ENCODE measurements at regions not wholly inside any gene's neighbourhood (a gene's known extent, or its start where the extent isn't known, plus 50 kb on each side); places are given as distances from the start of the nearest gene placed in this dataset.

DNA sequence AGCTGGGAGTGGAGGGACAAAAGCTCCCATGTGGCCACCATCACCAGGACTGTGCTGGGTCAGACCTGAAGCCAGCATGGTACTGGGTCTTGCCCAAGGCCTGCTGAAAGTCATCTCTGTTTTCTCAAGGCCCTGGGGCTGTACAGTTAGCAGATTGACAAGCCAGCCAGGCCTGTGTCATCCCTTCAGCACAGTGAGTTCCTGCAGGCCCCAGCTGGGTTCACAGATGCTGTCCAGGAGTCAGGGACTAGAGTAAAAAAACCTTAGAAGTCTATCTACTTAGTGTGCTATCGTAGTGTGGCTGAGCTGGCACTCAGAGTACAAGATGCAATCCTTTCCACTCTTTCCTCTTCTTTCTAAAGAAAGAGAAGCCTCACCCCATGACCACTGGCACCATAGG is 246.0 kb upstream of the NAALADL2 start:
- H3K36me3 ChIP-seq (ENCODE audit: control insufficient read depth, insufficient read depth, low read length): no peaks in the 10 kb centered on the region
- TF ChIP-seq, protein P1, sequence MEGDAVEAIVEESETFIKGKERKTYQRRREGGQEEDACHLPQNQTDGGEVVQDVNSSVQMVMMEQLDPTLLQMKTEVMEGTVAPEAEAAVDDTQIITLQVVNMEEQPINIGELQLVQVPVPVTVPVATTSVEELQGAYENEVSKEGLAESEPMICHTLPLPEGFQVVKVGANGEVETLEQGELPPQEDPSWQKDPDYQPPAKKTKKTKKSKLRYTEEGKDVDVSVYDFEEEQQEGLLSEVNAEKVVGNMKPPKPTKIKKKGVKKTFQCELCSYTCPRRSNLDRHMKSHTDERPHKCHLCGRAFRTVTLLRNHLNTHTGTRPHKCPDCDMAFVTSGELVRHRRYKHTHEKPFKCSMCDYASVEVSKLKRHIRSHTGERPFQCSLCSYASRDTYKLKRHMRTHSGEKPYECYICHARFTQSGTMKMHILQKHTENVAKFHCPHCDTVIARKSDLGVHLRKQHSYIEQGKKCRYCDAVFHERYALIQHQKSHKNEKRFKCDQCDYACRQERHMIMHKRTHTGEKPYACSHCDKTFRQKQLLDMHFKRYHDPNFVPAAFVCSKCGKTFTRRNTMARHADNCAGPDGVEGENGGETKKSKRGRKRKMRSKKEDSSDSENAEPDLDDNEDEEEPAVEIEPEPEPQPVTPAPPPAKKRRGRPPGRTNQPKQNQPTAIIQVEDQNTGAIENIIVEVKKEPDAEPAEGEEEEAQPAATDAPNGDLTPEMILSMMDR (IDR thresholded peaks at IDR 0.05): no peak
- no peak overlapping the region for H2AFZ ChIP-seq
- H3K4me2 ChIP-seq (ENCODE audit: low read length): no peak overlapping the region
- no peak overlapping the region for H3K27ac ChIP-seq
- H3K9ac ChIP-seq: no peak overlapping the region
- no peaks in the 10 kb centered on the region for H3K9me3 ChIP-seq (ENCODE audit: control insufficient read depth, low read length)
- no peak overlapping the region for H3K4me3 ChIP-seq (ENCODE audit: low read depth, low read length)
- no peaks in the 10 kb centered on the region for H3K27me3 ChIP-seq (ENCODE audit: control insufficient read depth, insufficient read depth, low read length)
- H3K4me1 ChIP-seq: no peaks in the 10 kb centered on the region
- H3K79me2 ChIP-seq: no peaks in the 10 kb centered on the region

GRCh38 chr3:174614036-174614435 is 245.1 kb upstream of the NAALADL2 start:
- no peaks in the 10 kb centered on the region for H3K36me3 ChIP-seq (ENCODE audit: control insufficient read depth, insufficient read depth, low read length)
- H3K4me3 ChIP-seq (ENCODE audit: low read depth, low read length): no peak overlapping the region
- no peaks in the 10 kb centered on the region for H3K9me3 ChIP-seq (ENCODE audit: control insufficient read depth, low read length)
- H3K27ac ChIP-seq: no peak overlapping the region
- H3K27me3 ChIP-seq (ENCODE audit: control insufficient read depth, insufficient read depth, low read length): no peaks in the 10 kb centered on the region
- TF ChIP-seq, protein P1 (IDR thresholded peaks at IDR 0.05): no peak
- no peaks in the 10 kb centered on the region for H3K4me1 ChIP-seq
- no peaks in the 10 kb centered on the region for H3K79me2 ChIP-seq
- no peak overlapping the region for H3K4me2 ChIP-seq (ENCODE audit: low read length)
- no peak overlapping the region for H3K9ac ChIP-seq
- H2AFZ ChIP-seq: no peak overlapping the region

DNA sequence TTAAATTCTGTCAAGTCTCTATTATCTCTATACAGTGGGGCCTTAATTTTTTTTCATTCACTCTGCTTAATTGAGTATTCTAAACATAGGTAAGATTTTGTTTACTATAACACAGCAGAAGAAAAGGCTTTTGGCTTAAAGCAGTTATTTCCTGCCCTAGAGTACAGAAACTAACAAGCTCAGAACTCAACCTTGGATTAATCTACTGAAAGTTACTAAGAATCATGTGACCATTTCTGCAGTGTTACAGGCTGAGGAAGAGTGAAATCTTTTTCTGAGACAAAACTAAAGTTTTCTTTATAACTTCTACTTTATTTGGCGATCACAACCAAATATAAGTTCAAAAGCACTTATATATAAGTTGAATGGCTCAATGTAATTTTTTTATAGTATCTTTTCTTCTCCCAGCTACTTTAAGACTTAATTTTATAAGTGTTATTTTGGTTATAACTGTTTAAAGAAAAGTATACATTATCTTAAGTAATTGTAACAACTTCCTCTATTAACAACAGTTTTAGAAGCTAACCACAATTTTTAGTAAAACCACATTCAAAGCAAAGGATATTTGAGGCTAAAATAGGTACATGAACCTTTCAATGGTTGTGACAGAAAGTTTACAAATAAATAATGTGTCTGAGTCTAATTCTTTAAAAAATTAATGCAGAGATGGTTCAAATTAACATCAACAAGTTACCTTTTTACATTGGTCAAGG is 240.6 kb upstream of the NAALADL2 start:
- H3K4me1 ChIP-seq: no peaks in the 10 kb centered on the region
- H3K79me2 ChIP-seq: no peaks in the 10 kb centered on the region
- no peak overlapping the region for H3K9ac ChIP-seq
- H3K27ac ChIP-seq: no peak overlapping the region
- H3K36me3 ChIP-seq (ENCODE audit: control insufficient read depth, insufficient read depth, low read length): no peaks in the 10 kb centered on the region
- no peak overlapping the region for H3K4me3 ChIP-seq (ENCODE audit: low read depth, low read length)
- H3K4me2 ChIP-seq (ENCODE audit: low read length): no peak overlapping the region
- no peak overlapping the region for H2AFZ ChIP-seq
- H3K27me3 ChIP-seq (ENCODE audit: control insufficient read depth, insufficient read depth, low read length): no peaks in the 10 kb centered on the region
- no peaks in the 10 kb centered on the region for H3K9me3 ChIP-seq (ENCODE audit: control insufficient read depth, low read length)
- TF ChIP-seq, protein P1 (IDR thresholded peaks at IDR 0.05): no peak

DNA sequence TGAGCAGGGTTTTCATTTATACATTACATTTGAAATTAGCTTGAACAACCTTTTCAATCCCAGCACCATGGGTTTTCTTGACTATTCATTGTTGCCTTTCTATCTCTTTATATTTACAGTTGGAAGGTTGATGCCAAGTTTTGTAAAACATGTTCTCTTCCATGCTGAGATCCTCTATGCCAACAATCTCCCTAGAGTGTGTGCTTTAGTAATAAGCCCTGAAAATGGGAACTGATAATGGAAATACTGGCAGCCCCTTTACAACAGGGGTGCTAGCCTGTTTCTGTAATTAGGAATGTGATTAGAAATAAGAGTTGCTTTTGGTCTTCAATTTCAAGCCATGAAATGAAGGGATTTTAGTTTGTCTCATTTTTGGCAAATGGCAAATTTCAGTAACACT is 239.9 kb upstream of the NAALADL2 start:
- H3K9ac ChIP-seq: no peak overlapping the region
- no peaks in the 10 kb centered on the region for H3K36me3 ChIP-seq (ENCODE audit: control insufficient read depth, insufficient read depth, low read length)
- TF ChIP-seq, protein P1 (IDR thresholded peaks at IDR 0.05): no peak
- no peaks in the 10 kb centered on the region for H3K27me3 ChIP-seq (ENCODE audit: control insufficient read depth, insufficient read depth, low read length)
- no peaks in the 10 kb centered on the region for H3K9me3 ChIP-seq (ENCODE audit: control insufficient read depth, low read length)
- no peaks in the 10 kb centered on the region for H3K79me2 ChIP-seq
- H3K4me2 ChIP-seq (ENCODE audit: low read length): no peak overlapping the region
- H3K4me1 ChIP-seq: no peaks in the 10 kb centered on the region
- no peak overlapping the region for H3K27ac ChIP-seq
- no peak overlapping the region for H3K4me3 ChIP-seq (ENCODE audit: low read depth, low read length)
- no peak overlapping the region for H2AFZ ChIP-seq

- H3K79me2 ChIP-seq: no peaks in the 10 kb centered on the region
- TF ChIP-seq, protein P1 (IDR thresholded peaks at IDR 0.05): no peak
- no peaks in the 10 kb centered on the region for H3K9me3 ChIP-seq (ENCODE audit: control insufficient read depth, low read length)
- H3K4me3 ChIP-seq (ENCODE audit: low read depth, low read length): no peak overlapping the region
- no peak overlapping the region for H3K4me2 ChIP-seq (ENCODE audit: low read length)
- H3K27ac ChIP-seq: no peak overlapping the region
- H3K4me1 ChIP-seq: no peaks in the 10 kb centered on the region
- no peaks in the 10 kb centered on the region for H3K36me3 ChIP-seq (ENCODE audit: control insufficient read depth, insufficient read depth, low read length)
- no peak overlapping the region for H2AFZ ChIP-seq
- no peak overlapping the region for H3K9ac ChIP-seq
- no peaks in the 10 kb centered on the region for H3K27me3 ChIP-seq (ENCODE audit: control insufficient read depth, insufficient read depth, low read length)
Measured at GRCh38 chr3:174620138-174620537, 239.0 kb upstream of the NAALADL2 start.

All from parathyroid adenoma (tissue), 2 donors.